ENCODE measurements at regions not wholly inside any gene's neighbourhood (a gene's known extent, or its start where the extent isn't known, plus 50 kb on each side); places are given as distances from the start of the nearest gene placed in this dataset.

DNA sequence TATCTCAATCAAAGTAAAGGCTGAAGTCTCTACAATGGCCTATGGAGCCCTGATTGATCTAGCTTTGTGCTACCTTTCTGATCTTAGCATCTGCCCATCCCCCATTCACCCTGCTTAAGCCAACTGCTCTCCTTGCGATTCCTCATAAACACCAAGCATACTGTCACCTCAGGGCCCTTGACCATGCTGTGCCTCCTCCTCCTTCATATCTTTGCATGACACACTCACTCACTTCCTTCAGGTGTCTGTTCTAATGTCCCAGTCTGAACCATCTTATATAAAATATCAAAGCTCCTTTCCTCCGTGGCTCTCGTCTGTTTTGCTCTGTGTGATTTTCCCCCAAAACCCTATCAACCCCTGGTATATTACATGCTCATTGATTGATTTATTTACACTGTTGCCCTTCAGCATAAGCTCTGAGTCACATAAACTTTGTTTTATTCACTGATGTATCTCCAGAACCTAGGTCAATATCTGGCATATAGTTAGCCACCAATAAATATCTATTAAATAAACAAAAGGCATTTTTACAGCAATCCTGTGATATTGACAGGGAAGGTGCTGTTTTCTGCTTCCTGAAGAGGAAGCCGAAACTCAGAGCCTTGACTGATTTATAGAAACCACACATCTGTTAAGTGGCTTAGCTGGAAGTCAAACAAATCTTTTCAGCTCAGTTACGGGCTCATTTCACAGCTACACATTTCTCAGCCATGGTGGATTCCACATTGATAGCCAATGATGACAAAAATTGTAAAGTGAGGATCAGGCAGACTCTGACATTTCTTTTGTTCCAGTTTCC is 103.6 kb downstream of the BOD1 start (continued):
- TF ChIP-seq PRDM2 (tag by site-specific recombination; IDR thresholded peaks at IDR 0.05; ENCODE audit: borderline replicate concordance), result no peak
- no peak for TF ChIP-seq ZSCAN23 (tag by site-specific recombination; IDR thresholded peaks at IDR 0.05)
- TF ChIP-seq ZNF639 (tag by site-specific recombination; IDR thresholded peaks at IDR 0.05), result no peak
- TF ChIP-seq ZNF654 (tag by site-specific recombination; IDR thresholded peaks at IDR 0.05; ENCODE audit: low read depth), result no peak
- no peak for TF ChIP-seq ZNF558 (tag by site-specific recombination; IDR thresholded peaks at IDR 0.05)

- Histone ChIP-seq H3K9me3 (ENCODE audit: control insufficient read depth, insufficient read depth, low read depth, low read length) (no peaks in the 10 kb centered on the region), H3K36me3 (ENCODE audit: control insufficient read depth in 2 of 2, insufficient read depth in 1 of 2, low read length in 2 of 2) (no peaks in the 10 kb centered on the region), H3K4me3 (ENCODE audit: low read depth, low read length) (no peak overlapping the region), H3K27ac (ENCODE audit: extremely low read depth, low read depth, low read length) (no peak overlapping the region), H3K4me1 (ENCODE audit: control insufficient read depth, insufficient read depth, low read length) (no peaks in the 10 kb centered on the region)
- ChIA-PET POLR2A (no interaction called here), CTCF (no interaction called here)
- TF ChIP-seq ZNF747 (tag by site-specific recombination; IDR thresholded peaks at IDR 0.05) (no peak), ZNF398 (tag by site-specific recombination; IDR thresholded peaks at IDR 0.05) (no peak), ZNF114 (tag by site-specific recombination; IDR thresholded peaks at IDR 0.05) (no peak), TCF7L2 (IDR thresholded peaks at IDR 0.05; ENCODE audit: borderline replicate concordance, low read depth, low read length) (no peak), ZNF157 (tag by site-specific recombination; IDR thresholded peaks at IDR 0.05) (no peak), ZFP69B (tag by site-specific recombination; IDR thresholded peaks at IDR 0.05) (no peak), ZSCAN5A (tag by site-specific recombination; IDR thresholded peaks at IDR 0.05) (no peak)
- TF ChIP-seq, protein P1, sequence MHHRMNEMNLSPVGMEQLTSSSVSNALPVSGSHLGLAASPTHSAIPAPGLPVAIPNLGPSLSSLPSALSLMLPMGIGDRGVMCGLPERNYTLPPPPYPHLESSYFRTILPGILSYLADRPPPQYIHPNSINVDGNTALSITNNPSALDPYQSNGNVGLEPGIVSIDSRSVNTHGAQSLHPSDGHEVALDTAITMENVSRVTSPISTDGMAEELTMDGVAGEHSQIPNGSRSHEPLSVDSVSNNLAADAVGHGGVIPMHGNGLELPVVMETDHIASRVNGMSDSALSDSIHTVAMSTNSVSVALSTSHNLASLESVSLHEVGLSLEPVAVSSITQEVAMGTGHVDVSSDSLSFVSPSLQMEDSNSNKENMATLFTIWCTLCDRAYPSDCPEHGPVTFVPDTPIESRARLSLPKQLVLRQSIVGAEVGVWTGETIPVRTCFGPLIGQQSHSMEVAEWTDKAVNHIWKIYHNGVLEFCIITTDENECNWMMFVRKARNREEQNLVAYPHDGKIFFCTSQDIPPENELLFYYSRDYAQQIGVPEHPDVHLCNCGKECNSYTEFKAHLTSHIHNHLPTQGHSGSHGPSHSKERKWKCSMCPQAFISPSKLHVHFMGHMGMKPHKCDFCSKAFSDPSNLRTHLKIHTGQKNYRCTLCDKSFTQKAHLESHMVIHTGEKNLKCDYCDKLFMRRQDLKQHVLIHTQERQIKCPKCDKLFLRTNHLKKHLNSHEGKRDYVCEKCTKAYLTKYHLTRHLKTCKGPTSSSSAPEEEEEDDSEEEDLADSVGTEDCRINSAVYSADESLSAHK (tag by site-specific recombination; IDR thresholded peaks at IDR 0.05), result no peak
Measured at GRCh38 chr5:173509060-173509459, 107.4 kb downstream of the BOD1 start.
